Skin of body (tissue), 1 donor: ENCODE measurements at regions not wholly inside any gene's neighbourhood (a gene's known extent, or its start where the extent isn't known, plus 50 kb on each side); places are given as distances from the start of the nearest gene placed in this dataset.
"Not testable (repeated sequence)": the region's sequence is repeated elsewhere in the genome, so short reads cannot be mapped to it uniquely, and the experiment has no call there.

Experiments
- DNase-seq: peaks from one replicate; lab custom pipeline; 2025; lab: John Stamatoyannopoulos, UW

DNA sequence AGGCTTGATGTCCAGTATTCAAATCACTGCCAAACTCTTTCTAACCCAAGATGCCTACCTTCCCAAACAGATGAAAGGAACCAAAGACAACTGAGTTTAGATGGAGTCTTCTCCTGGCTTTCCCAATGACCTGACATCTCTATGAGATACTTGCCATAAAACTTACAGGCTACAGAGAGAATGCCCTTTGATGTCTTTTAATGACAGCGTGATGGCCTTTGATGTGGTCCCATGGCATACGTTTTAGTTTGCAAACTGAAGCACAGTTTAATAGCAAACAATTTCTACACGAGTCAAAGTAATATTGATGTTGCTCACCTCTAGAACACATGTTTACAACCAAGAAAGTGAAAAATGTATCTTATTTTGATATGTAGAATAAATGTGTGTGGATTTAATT is 73.2 kb downstream of the ZIC4 start:
- no peak for DNase-seq

- DNase-seq: no peak
These were observed 77.6 kb downstream of the ZIC4 start for GRCh38 chr3:147328711-147329110.

- DNase-seq: no peak
These were observed 82.0 kb downstream of the ZIC4 start for GRCh38 chr3:147324356-147324755.

DNA sequence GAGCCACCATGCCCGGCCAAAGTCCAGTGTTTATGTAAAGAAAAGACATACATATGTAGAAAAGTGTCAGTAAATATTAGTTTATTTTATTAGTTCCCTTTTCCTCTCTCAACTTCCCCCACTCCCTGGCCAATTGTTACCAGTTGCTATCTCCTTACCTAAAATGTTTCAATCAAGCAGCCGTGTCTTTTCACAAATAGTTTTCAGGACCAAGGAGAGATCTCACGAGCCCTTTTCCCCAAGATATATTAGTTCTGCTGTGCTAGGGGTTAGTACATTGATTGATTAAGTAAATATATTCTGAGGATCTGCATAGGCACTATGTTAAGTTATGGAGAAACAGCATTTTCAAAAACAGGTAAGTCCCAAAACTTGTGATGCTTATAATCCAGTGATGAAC is 87.4 kb downstream of the ZIC4 start:
- no peak for DNase-seq

DNA sequence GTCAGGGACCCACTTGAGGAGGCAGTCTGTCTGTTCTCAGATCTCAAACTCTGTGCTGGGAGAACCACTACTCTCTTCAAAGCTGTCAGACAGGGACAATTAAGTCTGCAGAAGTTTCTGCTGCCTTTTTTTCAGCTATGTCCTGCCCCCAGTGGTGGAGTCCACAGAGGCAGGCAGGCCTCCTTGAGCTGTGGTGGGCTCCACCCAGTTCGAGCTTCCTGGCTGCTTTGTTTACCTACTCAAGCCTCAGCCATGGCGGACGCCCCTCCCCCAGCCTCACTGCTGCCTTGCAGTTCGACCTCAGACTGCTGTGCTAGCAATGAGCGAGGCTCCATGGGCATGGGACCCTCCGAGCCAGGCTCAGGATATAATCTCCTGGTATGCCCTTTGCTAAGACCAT is 89.3 kb downstream of the ZIC4 start:
- not testable (repeated sequence) for DNase-seq

- DNase-seq: no peak
These were observed 92.8 kb downstream of the ZIC4 start for GRCh38 chr3:147313513-147313912.

DNA sequence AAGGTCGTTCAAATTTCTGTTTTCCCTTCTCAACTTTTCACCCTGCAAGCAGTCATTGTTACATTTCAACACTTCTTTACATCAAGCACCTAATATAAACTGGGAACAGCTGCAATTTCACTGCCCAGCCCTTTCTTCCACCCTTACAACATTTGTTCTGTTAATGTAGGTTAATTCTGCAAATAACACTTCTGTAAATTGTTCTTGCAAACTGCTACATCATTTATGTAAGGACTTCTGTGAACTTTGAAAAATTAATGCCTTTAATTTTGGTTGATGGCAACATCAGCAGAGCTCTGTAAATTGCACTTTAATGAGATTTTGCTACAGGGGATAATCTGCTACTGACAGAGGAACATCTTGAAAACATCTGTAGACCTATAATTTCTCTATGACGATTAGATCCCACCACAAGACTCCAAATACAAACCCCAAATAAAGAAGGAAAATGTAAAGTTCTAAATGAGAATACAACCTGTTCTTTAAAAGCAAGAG is 93.5 kb downstream of the ZIC4 start:
- DNase-seq: no peak

DNA sequence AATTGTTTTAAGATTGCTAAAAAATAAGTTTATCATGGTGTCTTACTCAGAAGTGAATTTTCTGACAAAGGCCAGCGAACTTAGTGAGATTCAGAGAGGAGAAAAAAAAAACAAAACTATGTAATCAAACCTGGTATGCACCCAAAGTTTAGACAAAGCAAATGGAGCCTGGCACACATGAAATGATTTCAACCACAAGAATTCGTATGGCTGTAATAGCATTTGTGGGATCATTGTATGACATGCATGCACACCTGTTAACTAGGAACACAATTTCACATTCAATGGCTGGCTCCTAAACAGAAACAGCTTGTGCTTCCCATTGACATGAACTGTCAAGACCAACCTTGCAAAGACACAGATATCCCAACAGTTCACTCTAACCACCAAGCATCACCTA is 94.6 kb downstream of the ZIC4 start:
- DNase-seq: no peak

- DNase-seq: no peak
These were observed 100.7 kb downstream of the ZIC4 start for GRCh38 chr3:147305533-147306250.

DNA sequence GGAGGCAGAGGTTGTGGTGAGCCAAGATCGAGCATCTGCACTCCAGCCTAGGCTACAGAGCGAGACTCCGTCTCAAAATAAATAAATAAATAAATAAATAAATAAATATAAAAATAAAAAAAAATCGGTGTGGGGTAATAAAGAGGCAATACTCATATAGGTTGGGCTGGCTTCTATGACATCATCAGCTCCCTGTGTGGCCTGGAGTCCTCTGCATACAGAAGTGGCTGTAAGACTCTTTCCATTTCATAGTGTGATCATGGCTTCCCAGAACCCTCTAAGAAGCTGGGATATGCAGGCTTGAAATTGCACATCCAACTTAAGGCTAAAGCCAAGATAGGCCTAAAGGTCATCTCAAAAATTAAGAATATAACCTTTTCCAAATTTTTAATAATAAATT is 101.6 kb downstream of the ZIC4 start:
- no peak for DNase-seq

DNA sequence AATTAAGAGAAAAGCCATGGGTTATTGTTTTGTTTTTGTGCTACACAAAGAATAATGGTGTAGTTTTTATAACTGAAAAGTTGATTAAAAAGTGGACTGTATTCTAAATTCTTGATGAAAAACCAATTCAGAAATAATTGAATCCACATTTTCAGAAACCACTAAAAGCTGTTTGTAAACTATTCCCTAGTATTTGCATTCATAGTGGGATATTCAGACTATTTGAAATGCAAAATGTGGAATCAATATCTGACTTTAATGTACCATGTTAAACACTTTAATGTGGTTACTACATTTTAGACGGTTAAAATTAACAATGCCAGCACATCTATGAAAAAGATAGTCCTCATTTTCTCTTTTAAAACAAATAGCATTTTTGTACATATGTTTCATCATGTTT is 104.6 kb downstream of the ZIC4 start:
- peak; percentile 41 for DNase-seq

- no peak for DNase-seq
These were observed 106.7 kb downstream of the ZIC4 start for GRCh38 chr3:147299656-147300055.

GRCh38 chr3:147298511-147298982 is 107.8 kb downstream of the ZIC4 start:
- DNase-seq: peak; percentile 61

DNA sequence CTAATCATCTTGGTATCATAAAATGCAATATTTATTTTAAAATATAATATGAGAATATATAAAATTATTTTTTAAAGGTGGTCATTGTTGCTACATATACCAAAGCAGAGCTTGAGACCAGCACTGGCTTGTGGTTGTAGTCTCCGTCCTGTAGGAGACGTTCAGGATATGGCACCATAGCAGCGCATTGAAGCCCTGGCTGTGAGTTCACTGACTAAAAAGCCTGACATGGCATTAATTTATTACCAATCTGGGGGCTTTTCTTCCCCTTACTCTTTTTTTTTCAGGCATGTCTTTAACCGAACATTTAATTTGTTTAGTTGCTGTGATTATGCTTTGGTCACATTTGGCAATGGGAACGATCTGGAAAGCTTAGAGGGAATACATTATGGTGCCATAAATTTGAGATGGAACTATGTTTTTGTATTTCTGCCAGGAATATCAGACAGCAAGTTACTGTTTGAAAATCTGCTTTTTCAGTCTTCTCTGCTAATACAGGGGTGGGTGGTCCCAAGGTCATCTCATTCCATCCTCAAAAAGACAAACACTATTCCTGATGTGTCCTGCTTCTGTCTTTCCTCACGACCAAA is 108.5 kb downstream of the ZIC4 start:
- no peak for DNase-seq

GRCh38 chr3:147287370-147287769 is 119.0 kb downstream of the ZIC4 start:
- DNase-seq: not testable (repeated sequence)

DNA sequence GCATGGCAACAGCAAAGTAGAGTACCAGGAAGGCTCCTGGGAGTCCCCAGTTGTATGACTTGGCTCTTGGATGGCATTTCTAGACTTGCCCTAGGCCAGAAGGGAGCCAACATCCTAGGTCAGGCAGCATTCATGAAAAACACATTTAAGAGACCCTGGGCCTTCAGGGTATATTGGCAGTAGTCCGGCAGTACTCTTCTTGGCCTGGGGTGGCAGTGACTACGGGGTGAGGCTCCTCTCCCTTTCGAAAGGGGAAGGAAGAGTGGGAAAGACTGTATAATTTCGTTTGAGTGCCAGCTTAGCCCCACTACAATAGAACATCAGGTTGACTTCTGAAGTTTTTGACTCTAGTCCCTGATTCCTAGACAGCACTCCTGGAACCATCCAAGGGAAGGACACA is 136.4 kb downstream of the ZIC4 start:
- DNase-seq: no peak

DNA sequence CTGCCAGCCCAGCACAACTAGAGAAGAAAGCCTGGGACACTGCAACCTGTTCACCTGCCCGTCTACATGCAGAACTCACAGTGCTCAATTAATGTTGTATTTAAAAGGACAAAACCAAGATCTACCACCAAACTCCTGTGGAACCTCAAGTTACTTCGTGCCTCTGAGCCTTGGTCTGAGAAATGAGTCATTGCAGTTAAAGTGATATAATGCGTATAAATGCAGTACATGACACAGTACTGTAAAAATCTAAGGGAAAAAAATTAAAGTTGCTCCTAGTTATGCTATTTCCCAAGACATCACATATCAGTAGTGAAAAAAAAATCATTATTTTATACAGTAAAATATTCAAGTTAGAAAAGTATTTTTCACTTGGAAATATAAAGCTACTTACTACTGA is 138.9 kb downstream of the ZIC4 start:
- DNase-seq: no peak

DNA sequence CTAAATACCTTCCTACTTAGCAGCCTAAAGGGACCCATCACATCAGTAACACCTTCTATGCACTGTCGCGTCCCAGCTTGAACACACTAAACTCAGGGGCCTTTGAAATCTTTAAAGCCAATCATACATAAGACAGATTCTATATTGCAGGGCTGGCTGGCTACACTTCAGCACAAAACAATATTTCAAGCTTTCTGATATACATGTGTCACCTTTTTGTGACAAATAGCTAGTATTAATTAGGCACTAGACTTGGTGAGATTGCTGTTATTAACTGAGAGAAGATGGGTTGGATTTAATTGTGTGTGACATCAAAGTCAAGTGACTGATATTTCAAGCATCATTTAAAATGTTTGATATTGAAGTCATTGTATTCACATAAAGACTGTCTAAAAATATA is 148.4 kb downstream of the ZIC4 start:
- DNase-seq: no peak

- DNase-seq: no peak
These were observed 149.6 kb downstream of the ZIC4 start for GRCh38 chr3:147256739-147257138.

DNA sequence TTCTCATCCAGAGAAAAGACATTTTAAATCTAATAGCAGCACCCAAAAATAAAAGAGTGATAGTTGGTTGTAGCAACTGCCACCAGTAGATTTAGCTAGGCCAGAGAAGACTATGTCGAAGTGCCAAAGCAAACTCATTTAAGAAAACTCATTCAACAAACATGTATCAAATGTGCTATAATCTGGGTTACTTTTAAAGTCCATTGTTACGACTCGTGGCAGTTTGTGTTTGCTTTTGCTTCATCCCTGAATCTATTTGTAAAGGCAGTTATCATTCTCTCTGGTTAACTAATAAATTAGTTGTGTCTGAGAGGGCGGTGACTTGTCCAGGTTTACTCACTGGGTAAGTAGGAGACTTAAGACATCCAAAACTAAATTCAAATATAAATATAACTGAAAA is 159.4 kb downstream of the ZIC4 start:
- no peak for DNase-seq

- DNase-seq: not testable (repeated sequence)
These were observed 160.7 kb downstream of the ZIC4 start for GRCh38 chr3:147245638-147246037.

- DNase-seq: not testable (repeated sequence)
These were observed 161.3 kb downstream of the ZIC4 start for GRCh38 chr3:147245022-147245421.

GRCh38 chr3:147244397-147244796 is 161.9 kb downstream of the ZIC4 start:
- no peak for DNase-seq
